IPS-18a (cell line): ENCODE measurements at regions not wholly inside any gene's neighbourhood (a gene's known extent, or its start where the extent isn't known, plus 50 kb on each side); places are given as distances from the start of the nearest gene placed in this dataset.

ENCODE experiments used
- H3K27ac ChIP-seq: one replicate; pipeline ENCODE4 v1.5.1; 2013; ENCODE audit warnings: low read length
- H3K27me3 ChIP-seq: one replicate; pipeline ENCODE4 v1.6.1; 2013; ENCODE audit warnings: mild to moderate bottlenecking, low read length; ENCODE audit not compliant: control insufficient read depth, insufficient read depth
- H3K36me3 ChIP-seq: one replicate; pipeline ENCODE4 v1.6.1; 2013; ENCODE audit warnings: low read depth, low read length; ENCODE audit not compliant: control insufficient read depth
- H3K4me1 ChIP-seq: one replicate; pipeline ENCODE4 v1.6.1; 2013; ENCODE audit warnings: low read depth, low read length; ENCODE audit not compliant: control insufficient read depth
- H3K4me3 ChIP-seq: one replicate; pipeline ENCODE4 v1.5.1; 2013; ENCODE audit warnings: low read length
- H3K9ac ChIP-seq: one replicate; pipeline ENCODE4 v1.6.1; 2013; ENCODE audit warnings: mild to moderate bottlenecking, low read length, moderate library complexity
- H3K9me3 ChIP-seq: one replicate; pipeline ENCODE4 v1.6.1; 2013; ENCODE audit warnings: low read depth, low read length; ENCODE audit not compliant: control insufficient read depth

DNA sequence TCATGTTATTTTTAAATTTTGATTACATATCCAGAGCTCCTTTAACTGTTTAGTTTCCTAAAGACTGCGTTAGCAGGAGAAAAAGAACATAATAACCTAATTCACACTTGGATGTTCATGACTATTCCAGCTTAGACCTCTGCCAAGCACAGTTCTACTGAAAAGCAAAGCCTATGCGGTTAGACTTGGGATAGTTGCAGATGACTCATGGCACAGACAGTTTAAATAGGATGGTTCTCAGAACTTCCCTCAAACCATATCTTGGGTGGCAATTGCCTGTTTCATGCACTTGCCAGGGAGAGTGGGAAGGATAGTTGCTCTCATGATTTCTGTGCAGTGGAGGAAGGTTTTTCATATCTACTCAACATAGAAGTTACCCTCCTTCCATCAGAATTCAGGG lies 149.7 kb upstream of the KLHL29 start:
- no peaks in the 10 kb centered on the region for H3K27me3 ChIP-seq
- no peak overlapping the region for H3K9ac ChIP-seq
- no peaks in the 10 kb centered on the region for H3K9me3 ChIP-seq
- no peak overlapping the region for H3K27ac ChIP-seq
- H3K4me3 ChIP-seq, result no peak overlapping the region
- no peaks in the 10 kb centered on the region for H3K4me1 ChIP-seq
- H3K36me3 ChIP-seq, result no peaks in the 10 kb centered on the region

DNA sequence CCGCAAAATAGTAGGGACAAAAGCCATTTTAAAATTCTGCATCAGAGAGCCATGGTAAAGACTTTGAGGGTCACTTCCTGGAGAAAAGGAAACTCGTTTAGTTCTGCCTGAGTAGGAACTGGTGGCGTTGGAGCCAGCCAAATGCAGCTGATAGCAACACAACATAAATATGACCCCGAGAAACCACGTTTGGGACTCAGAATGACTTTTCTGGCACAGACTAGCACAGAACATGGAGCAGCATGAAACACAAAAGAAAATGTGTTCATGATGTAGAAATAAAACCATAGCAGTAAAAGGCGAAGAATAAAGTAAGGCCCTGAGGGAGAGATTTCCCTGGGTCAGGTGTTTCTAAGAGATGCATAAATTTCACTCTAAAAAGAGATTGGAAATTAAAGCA lies 149.2 kb upstream of the KLHL29 start:
- no peak overlapping the region for H3K27ac ChIP-seq
- no peaks in the 10 kb centered on the region for H3K4me1 ChIP-seq
- H3K9ac ChIP-seq, result no peak overlapping the region
- no peaks in the 10 kb centered on the region for H3K27me3 ChIP-seq
- no peaks in the 10 kb centered on the region for H3K9me3 ChIP-seq
- no peaks in the 10 kb centered on the region for H3K36me3 ChIP-seq
- no peak overlapping the region for H3K4me3 ChIP-seq

DNA sequence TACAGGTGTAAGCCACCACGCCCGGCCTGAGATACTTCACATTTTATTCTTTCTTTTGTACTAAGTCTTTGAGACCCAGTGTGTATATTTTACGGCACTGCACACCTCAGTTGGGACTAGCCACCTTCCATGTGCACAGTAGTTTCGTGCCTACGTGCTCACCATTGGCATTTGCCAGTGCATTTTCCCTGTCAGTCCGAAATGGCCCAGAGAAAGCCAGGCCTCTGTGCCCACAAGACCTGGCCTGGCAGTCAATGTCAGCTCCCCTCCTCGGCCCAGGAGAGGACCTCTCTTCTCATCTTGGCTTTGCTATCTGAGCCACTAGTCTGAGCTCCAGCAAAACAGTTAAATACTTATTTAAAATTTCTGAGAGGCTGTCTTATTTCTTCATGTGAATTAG lies 147.8 kb upstream of the KLHL29 start:
- Histone ChIP-seq H3K9ac (no peak overlapping the region), H3K4me1 (no peaks in the 10 kb centered on the region), H3K36me3 (no peaks in the 10 kb centered on the region), H3K4me3 (no peak overlapping the region), H3K27ac (no peak overlapping the region), H3K27me3 (no peaks in the 10 kb centered on the region), H3K9me3 (no peaks in the 10 kb centered on the region)

DNA sequence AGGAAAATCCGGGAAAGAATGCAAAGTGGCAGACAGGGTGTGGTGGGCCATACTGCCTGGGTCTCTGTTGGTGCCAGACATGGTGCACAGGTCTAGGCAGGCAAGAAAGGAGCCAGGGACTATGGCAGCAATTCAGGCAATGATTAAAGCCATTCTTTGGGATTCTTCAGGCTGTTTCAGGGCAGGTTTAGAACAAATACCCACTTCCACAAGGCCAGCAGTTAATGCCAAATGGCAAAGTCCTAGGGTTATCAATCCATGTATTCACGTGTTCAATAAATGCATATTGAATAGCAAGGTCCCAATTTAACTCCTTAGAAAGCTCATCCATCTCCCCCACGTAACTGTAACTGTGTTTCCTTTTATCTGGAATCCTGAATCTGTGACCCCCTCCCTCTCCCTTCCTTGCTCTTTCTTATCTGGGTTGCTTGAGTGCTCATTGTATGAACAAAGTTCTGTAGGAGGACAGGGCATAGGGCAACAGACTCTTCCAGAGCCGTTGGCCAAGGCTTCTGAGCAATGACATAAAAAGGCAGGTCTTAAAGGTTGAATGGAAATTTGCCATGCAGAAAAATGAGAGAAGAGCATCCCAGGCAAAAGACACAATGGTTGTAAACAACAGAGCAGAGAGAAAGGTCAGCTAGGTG lies 146.8 kb upstream of the KLHL29 start:
- no peaks in the 10 kb centered on the region for H3K4me1 ChIP-seq
- H3K4me3 ChIP-seq, result no peak overlapping the region
- H3K9me3 ChIP-seq, result no peaks in the 10 kb centered on the region
- no peaks in the 10 kb centered on the region for H3K27me3 ChIP-seq
- H3K36me3 ChIP-seq, result no peaks in the 10 kb centered on the region
- H3K27ac ChIP-seq, result no peak overlapping the region
- H3K9ac ChIP-seq, result no peak overlapping the region

DNA sequence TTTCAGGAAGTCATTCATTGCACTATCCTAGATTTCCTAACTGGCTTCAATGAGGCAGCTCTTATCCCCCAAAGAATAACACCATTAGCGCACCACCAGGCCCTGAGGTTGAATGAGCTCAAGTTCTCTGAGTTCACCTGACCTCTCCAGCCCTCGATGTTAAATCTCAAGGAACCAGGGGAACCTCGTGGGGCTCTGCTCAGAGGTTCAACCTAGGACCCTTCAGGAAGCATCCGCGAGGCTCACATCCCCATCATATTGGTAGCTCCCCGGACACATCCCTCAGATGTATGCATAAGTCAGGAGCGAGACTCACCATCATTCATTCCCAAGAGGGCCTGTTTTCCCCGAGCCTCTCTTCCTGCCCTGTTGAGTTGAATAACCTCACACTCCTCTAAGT lies 145.6 kb upstream of the KLHL29 start:
- no peak overlapping the region for H3K9ac ChIP-seq
- no peak overlapping the region for H3K27ac ChIP-seq
- no peaks in the 10 kb centered on the region for H3K4me1 ChIP-seq
- no peaks in the 10 kb centered on the region for H3K9me3 ChIP-seq
- H3K27me3 ChIP-seq, result no peaks in the 10 kb centered on the region
- no peaks in the 10 kb centered on the region for H3K36me3 ChIP-seq
- no peak overlapping the region for H3K4me3 ChIP-seq

DNA sequence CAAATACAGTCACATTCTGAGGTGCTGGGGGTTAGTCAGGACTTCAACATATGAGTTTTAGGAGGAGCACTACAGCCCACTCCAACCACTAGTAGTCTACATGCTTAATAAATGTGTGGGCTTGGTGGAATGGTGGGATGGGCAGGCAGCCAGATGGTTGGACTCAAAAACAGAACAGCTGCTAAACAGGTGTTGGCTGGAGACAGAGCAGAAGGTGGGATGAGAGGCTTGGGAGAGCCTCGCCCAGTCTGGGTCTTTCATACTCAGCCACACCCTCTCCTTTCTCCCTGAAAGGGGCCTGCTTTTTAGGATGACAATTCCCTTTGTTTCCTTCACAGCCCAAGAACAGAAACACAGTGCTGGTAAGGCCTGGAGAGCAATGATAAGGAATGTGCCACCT lies 143.9 kb upstream of the KLHL29 start:
- no peaks in the 10 kb centered on the region for H3K4me1 ChIP-seq

DNA sequence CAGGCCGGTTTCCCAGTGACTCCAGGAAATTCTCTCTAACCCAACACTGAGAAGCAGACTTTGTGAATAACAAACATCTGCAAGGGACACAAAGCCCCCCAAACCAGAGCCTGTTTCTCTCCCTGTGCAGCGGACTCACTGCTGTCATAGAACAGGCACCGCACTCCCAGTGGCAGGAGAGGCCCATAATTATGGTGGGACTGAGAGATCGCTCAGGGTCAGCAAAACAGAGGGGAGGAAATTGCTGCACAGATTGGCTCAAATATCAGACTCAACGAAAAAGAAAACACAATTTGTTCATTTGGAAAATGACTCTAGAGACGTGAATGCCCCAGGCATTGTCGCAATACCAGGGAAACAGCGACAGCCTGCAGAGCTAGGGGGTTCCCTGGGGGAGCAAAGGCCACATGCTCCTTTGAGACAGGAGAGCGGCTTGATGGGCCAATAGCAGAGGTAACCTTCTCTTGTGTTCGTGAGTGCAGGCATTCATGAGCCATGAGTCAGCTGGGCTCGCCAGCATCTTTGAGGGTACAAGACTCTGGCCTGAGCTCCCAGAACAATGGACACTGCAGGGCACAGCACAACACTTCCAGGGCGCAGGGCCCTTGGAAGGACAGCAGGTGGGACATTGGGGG lies 143.3 kb upstream of the KLHL29 start:
- no peak overlapping the region for H3K27ac ChIP-seq
- no peak overlapping the region for H3K4me3 ChIP-seq
- no peaks in the 10 kb centered on the region for H3K36me3 ChIP-seq
- no peaks in the 10 kb centered on the region for H3K4me1 ChIP-seq
- H3K27me3 ChIP-seq, result no peaks in the 10 kb centered on the region
- no peak overlapping the region for H3K9ac ChIP-seq
- no peaks in the 10 kb centered on the region for H3K9me3 ChIP-seq

More for the DNA sequence above, 143.9 kb upstream of the KLHL29 start:
- no peaks in the 10 kb centered on the region for H3K36me3 ChIP-seq
- no peak overlapping the region for H3K4me3 ChIP-seq
- H3K9ac ChIP-seq, result no peak overlapping the region
- H3K27ac ChIP-seq, result no peak overlapping the region
- H3K27me3 ChIP-seq, result no peaks in the 10 kb centered on the region
- H3K9me3 ChIP-seq, result no peaks in the 10 kb centered on the region

DNA sequence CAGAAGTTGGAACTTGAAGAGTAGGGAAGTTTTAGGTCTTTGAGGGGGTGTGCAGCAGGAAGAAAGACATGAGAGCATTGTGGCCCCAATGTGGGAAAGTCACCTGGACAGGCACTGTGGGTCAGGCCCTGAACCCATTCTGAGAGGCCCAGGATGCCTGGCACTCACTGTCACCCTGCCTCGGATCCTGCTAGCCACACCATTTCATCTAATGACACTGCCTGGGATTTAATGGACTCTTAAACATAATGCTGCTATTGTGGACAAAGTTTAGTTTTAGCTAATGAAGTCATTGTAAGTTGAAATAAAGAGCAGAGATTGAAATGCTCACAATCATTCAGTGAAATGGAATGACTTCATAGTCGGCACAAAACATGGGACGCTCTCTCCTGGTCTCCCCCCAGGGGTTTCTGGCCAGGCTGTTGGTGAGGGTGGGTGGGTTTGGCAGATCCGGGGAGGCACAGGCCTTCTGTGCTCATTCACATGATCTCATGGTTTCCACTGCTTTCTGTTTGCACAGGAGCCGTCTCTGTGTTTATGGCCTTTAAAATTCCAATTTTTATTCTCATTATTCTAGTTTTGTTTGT lies 141.8 kb upstream of the KLHL29 start:
- Histone ChIP-seq H3K27ac (no peak overlapping the region), H3K36me3 (no peaks in the 10 kb centered on the region), H3K9ac (no peak overlapping the region), H3K27me3 (no peaks in the 10 kb centered on the region), H3K9me3 (no peaks in the 10 kb centered on the region), H3K4me1 (no peaks in the 10 kb centered on the region), H3K4me3 (no peak overlapping the region)

DNA sequence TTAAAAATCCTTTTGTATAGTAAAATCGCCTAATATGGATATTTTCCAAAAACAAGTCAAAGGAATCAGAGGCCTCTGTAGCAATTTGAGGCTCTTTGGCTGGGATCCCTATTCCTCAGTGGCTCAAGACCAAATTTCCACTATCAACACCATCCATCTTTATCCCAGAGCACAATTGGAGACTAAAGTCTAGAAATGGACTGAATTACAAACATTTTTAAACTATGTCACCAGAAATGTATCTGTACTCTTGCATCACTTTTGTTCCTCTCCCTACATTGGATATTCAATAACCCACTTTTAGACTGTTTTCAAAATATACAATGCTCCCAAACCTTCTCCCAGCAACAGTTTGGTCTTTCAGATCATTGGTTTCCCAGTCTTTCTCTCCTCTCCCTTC lies 140.4 kb upstream of the KLHL29 start:
- H3K9me3 ChIP-seq, result no peaks in the 10 kb centered on the region
- H3K36me3 ChIP-seq, result no peaks in the 10 kb centered on the region
- H3K4me3 ChIP-seq, result no peak overlapping the region
- H3K9ac ChIP-seq, result no peak overlapping the region
- no peaks in the 10 kb centered on the region for H3K4me1 ChIP-seq
- no peak overlapping the region for H3K27ac ChIP-seq
- H3K27me3 ChIP-seq, result no peaks in the 10 kb centered on the region

DNA sequence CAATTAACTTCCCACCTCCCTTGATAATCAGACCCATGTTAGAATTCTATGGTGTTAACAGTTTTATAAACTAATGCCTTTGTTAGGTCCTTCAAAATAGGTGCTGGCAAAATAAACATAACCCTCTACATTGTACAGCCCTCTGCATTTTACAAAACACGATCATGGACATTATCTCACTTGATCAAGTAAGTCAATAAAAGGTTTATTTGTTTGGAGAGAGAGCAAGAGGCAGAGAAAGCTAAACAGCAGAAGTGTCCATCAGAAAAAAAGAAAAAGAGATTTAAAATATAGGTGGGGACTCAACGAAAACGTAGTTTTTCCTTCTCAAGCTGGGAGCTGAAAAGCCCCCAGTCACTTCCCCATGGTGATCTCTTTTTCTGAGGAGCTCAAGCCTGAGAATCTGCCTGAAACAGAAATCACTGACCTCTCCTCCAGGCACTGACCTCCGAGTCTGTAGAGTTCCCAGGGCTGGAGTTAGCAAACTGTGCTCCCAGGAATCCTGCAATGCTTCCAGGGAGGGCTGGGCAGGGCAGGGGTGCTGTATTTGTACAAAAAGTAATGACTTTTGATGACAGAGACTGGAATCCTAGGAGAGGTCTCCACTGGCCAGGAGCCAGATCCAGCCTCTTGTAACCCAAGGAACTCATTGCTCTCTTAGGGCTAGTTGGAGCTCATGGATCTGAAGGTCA lies 137.8 kb upstream of the KLHL29 start:
- Histone ChIP-seq H3K4me1 (no peaks in the 10 kb centered on the region), H3K27me3 (no peaks in the 10 kb centered on the region), H3K9ac (no peak overlapping the region), H3K27ac (no peak overlapping the region), H3K36me3 (no peaks in the 10 kb centered on the region), H3K9me3 (no peaks in the 10 kb centered on the region), H3K4me3 (no peak overlapping the region)

DNA sequence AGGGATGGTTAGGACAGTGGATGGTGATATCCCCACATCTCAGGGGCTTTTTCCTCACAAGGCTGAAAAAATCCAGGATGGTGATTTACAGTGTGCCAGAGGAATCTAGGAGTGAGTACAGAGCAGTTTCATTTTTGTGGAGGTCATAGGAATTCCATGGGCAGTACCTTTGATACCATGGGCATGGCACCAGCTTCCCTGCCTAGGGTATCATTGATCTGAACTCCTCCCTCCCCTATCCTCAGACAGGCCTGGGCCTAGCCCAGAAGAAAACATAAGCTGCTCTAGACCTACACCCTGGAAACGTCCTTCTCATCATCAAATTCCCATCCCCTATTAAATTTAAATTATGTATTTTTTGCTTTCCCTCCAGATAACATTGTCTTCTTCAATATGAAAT lies 136.3 kb upstream of the KLHL29 start:
- Histone ChIP-seq H3K9me3 (no peaks in the 10 kb centered on the region), H3K9ac (no peak overlapping the region), H3K27me3 (no peaks in the 10 kb centered on the region), H3K4me1 (no peaks in the 10 kb centered on the region), H3K36me3 (no peaks in the 10 kb centered on the region), H3K4me3 (no peak overlapping the region), H3K27ac (no peak overlapping the region)
